Progenitor cell of endocrine pancreas (in vitro differentiated cells): ENCODE measurements at regions not wholly inside any gene's neighbourhood (a gene's known extent, or its start where the extent isn't known, plus 50 kb on each side); places are given as distances from the start of the nearest gene placed in this dataset.

Experiments used
- DNase-seq: peaks from one replicate; pipeline ENCODE4 v3.0.0; 2021; ENCODE audit warnings: low spot score; ENCODE audit not compliant: unreplicated experiment
- H3K27ac Mint-ChIP-seq: 2 replicates; pipeline ENCODE4 v1.8.0; 2021; ENCODE audit warnings: mild to moderate bottlenecking, moderate library complexity, mixed read lengths
- H3K27me3 Mint-ChIP-seq: 2 replicates; pipeline ENCODE4 v1.8.0; 2021; ENCODE audit warnings: mixed read lengths
- H3K36me3 Mint-ChIP-seq: 2 replicates; pipeline ENCODE4 v1.8.0; 2022; ENCODE audit warnings: mixed read lengths; ENCODE audit not compliant: insufficient read depth
- H3K4me1 Mint-ChIP-seq: 2 replicates; pipeline ENCODE4 v1.8.0; 2021; ENCODE audit warnings: low read depth, mixed read lengths
- H3K4me3 Mint-ChIP-seq: 2 replicates; pipeline ENCODE4 v1.8.0; 2021; ENCODE audit warnings: low read depth, mild to moderate bottlenecking, moderate library complexity, mixed read lengths
- H3K9me3 Mint-ChIP-seq: 2 replicates; pipeline ENCODE4 v1.8.0; 2021; ENCODE audit warnings: low read depth, mixed read lengths
- TF ChIP-seq, protein P1 (sequence below): fragments of 200-600 bp; sonication (generic); IDR thresholded peaks from one replicate; pipeline ENCODE4 v1.5.0; 2021; ENCODE audit warnings: antibody characterized with exemption, mild to moderate bottlenecking; ENCODE audit not compliant: unreplicated experiment

- H3K27ac Mint-ChIP-seq, result no peak overlapping the region
These were observed 471.2 kb downstream of the ATP23 start for GRCh38 chr12:58412461-58413060.

DNA sequence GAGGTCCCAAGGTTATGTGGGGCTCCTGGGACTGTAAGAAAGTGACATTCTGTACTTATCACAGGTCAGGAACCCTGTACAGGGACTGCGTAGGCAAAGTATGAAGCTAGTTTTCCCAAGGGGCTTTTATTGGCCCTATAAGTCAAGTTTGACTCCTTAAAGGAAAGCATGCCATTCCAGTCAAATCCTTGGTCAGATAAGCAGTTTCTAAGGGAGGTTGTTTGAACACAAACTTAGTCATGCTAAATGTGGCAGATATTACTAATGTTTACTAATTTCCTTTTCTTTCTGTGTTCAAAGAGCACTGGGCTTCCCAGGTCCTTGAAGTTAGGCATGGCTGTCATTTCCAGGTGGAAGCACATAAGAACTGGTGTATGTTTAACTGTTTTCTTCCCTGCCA, 472.4 kb downstream of the ATP23 start:
- peaks cover 3% of the 10 kb centered on the region for H3K9me3 Mint-ChIP-seq
- H3K36me3 Mint-ChIP-seq, result no peaks in the 10 kb centered on the region
- H3K4me1 Mint-ChIP-seq, result peaks cover 41% of the 10 kb centered on the region
- no peaks in the 10 kb centered on the region for H3K27me3 Mint-ChIP-seq
- no peak overlapping the region for H3K4me3 Mint-ChIP-seq
- DNase-seq, result no peak
- H3K27ac Mint-ChIP-seq, result peak overlapping the region; percentile 86
- TF ChIP-seq, protein P1, sequence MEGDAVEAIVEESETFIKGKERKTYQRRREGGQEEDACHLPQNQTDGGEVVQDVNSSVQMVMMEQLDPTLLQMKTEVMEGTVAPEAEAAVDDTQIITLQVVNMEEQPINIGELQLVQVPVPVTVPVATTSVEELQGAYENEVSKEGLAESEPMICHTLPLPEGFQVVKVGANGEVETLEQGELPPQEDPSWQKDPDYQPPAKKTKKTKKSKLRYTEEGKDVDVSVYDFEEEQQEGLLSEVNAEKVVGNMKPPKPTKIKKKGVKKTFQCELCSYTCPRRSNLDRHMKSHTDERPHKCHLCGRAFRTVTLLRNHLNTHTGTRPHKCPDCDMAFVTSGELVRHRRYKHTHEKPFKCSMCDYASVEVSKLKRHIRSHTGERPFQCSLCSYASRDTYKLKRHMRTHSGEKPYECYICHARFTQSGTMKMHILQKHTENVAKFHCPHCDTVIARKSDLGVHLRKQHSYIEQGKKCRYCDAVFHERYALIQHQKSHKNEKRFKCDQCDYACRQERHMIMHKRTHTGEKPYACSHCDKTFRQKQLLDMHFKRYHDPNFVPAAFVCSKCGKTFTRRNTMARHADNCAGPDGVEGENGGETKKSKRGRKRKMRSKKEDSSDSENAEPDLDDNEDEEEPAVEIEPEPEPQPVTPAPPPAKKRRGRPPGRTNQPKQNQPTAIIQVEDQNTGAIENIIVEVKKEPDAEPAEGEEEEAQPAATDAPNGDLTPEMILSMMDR, result no peak

More at GRCh38 chr12:58412461-58413060, 471.2 kb downstream of the ATP23 start:
- H3K9me3 Mint-ChIP-seq, result no peaks in the 10 kb centered on the region
- H3K4me1 Mint-ChIP-seq, result peaks cover 41% of the 10 kb centered on the region
- H3K36me3 Mint-ChIP-seq, result no peaks in the 10 kb centered on the region
- H3K27me3 Mint-ChIP-seq, result no peaks in the 10 kb centered on the region
- TF ChIP-seq, protein P1, result no peak
- no peak overlapping the region for H3K4me3 Mint-ChIP-seq
- no peak for DNase-seq

DNA sequence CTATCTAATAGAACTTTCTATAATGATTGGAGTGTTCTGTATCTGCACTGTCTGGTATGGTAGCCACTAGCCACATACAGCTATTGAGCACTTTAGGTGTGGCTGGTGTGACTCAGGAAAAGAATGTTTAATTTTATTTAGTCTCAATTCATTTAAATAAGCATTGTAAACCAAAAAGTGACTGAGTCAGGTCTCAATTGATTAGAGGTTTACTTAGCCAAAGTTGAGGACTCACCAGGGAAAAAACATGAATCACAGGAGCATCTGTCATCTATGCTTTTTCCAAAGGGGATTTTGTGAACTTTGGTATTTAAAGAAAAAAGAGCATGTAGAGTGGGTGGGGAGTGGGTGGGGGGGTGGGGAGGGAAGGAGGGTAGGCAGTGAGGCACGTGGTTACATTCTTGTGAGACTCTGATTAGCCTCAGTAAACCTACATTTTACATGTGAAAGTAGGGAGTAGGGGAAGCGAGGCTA, 473.1 kb downstream of the ATP23 start:
- Mint-ChIP-seq H3K4me3 (no peak overlapping the region), H3K27ac (peak overlapping the region; percentile 86), H3K4me1 (peaks cover 43% of the 10 kb centered on the region), H3K36me3 (no peaks in the 10 kb centered on the region), H3K9me3 (peaks cover 3% of the 10 kb centered on the region), H3K27me3 (no peaks in the 10 kb centered on the region)
- no peak for DNase-seq
- TF ChIP-seq, protein P1, result no peak

- TF ChIP-seq, protein P1, result no peak
- H3K27ac Mint-ChIP-seq, result peak overlapping the region; percentile 15
- H3K4me3 Mint-ChIP-seq, result no peak overlapping the region
- H3K9me3 Mint-ChIP-seq, result peaks cover 3% of the 10 kb centered on the region
- H3K4me1 Mint-ChIP-seq, result peaks cover 46% of the 10 kb centered on the region
- no peaks in the 10 kb centered on the region for H3K27me3 Mint-ChIP-seq
- no peaks in the 10 kb centered on the region for H3K36me3 Mint-ChIP-seq
- no peak for DNase-seq
These were observed 474.3 kb downstream of the ATP23 start for GRCh38 chr12:58415716-58416115.

DNA sequence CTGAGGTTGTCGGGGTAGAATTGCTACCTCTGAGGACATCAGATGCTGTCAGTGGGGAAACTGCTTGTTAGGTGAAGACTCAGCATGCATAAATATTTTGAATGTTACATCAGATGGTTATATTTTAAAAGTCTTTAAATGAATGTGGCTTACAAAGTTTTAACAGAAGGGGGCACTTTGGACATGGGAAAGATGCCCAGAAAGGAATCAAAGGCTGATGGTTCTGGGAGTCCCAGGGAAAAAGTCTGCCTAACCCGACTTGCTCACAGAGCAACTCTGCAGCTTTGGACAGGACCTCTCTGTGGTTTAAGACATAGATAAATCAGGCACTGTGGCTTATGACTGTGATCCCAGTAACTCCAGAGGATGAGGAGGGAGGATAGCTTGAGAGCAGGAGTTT, 474.9 kb downstream of the ATP23 start:
- Mint-ChIP-seq H3K4me3 (no peak overlapping the region), H3K4me1 (peaks cover 46% of the 10 kb centered on the region), H3K9me3 (peaks cover 7% of the 10 kb centered on the region), H3K27me3 (no peaks in the 10 kb centered on the region), H3K27ac (no peak overlapping the region), H3K36me3 (no peaks in the 10 kb centered on the region)
- DNase-seq, result no peak
- TF ChIP-seq, protein P1, result no peak
